NCI-H460 (cell line): ENCODE measurements at regions not wholly inside any gene's neighbourhood (a gene's known extent, or its start where the extent isn't known, plus 50 kb on each side); places are given as distances from the start of the nearest gene placed in this dataset.
A peak's percentile ranks its signal among the peaks of the same experiment; 100 is the strongest.
"Not testable (repeated sequence)": the region's sequence is repeated elsewhere in the genome, so short reads cannot be mapped to it uniquely, and the experiment has no call there.

Experiments
- DNase-seq: peaks from one replicate; pipeline ENCODE4 v3.0.0-alpha.2; 2016; ENCODE audit warnings: low read depth; ENCODE audit errors: extremely low read depth

GRCh38 chr7:91355695-91356435 is 91.6 kb downstream of the FZD1 start:
- DNase-seq, result no peak

DNA sequence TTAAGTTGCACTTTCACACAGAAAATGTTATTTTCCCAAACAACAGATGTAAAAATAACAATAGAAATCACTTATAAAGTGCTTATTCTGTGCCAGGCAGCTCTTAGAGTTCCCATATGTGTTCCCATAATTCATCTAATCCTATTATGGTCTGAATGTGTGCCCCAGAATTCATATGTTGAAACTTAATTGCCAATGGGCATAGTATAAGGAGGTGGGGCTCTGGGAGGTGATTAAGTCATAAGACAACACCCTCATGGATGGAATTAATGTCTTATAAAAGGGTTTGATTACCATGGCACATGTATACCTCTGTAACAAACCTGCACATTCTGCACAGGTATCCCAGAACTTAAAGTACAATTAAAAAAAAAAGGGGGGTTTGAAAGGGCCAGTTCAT is 92.7 kb downstream of the FZD1 start:
- no peak for DNase-seq

DNA sequence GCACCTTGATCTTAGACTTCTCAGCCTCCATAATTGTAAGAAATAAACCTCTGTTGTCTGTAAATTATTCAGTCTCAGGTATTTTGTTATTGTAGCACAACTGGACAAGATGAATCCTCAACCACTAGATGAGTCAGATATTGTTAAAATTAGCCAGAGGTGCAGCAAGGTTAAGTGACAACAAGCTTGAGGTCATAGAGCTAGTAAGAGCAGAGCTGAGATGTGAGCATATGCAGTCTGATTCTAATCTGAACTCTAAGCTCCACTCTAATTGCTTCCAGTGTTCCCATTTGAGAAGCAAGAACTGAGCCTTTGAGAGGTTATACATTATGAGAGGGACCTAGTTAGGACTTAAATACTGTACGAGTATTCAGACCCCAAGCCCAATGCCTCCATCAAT is 93.1 kb downstream of the FZD1 start:
- no peak for DNase-seq

- no peak for DNase-seq
These were observed 93.7 kb downstream of the FZD1 start for GRCh38 chr7:91357901-91358300.

DNA sequence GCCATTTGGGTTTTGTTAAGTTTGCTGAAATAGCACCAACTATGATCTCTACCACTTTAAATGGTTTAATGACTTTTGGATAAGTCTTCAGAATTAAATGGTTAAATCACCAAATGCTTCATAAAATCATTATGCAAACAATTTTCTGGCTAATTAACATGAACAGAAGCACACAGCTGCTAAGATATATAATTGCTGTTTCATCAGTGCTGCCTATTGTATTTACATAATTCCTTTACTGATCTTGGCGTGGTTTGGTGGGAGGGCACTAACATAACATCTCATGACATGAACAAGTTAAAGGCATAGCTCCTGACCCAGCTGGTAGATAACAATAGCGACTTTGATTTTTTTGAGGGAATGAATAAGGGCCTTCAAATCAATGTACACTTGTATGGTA is 94.1 kb downstream of the FZD1 start:
- no peak for DNase-seq

DNA sequence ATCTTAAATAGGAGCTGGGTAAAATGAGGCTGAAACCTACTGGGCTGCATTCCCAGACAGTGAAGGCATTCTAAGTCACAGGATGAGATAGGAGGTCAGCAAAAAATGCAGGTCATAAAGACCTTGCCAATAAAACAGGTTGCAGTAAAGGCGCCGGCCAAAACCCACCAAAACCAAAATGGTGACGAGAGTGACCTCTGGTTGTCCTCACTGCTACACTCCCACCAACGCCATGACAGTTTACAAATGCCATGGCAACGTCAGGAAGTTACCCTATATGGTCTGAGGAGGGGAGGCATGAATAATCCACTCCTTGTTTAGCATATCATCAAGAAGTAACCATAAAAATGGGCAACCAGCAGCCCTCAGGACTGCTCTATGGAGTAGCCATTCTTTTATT is 100.9 kb downstream of the FZD1 start:
- DNase-seq, result not testable (repeated sequence)

GRCh38 chr7:91366091-91366490 is 101.9 kb downstream of the FZD1 start:
- no peak for DNase-seq

DNA sequence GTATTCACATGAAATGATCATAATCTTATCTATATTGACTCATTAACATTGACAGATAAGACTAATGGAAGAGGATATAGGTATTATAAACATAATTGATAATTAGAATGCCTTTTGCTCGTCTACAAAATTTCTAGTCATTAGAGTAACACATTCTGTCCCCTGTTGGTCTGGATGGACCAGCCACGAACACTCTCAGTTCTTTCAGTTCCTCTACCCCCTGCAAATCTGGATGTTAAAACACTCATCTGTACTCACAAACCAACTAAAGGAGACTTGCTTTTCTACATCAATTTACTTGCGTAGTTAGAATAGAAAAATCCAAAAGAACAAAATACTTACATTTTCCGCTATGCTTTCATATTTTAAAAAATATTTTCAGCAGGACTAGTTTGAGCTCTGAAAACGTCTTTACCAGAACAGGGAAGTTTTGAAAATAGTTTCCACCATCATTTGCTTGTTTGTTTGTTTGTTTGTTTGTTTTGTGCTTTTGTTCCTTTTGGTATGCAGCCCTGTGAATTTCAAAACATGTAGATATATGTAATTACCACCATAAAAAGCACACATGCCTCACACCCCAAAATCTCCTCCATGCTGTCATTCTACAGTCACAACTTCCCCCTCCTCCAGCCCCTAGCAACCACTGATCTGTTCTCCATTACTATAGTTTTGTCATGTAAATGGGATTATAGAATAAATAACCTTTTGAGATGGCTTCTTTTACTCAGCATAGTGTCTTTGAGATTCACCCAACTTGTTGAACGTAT is 103.8 kb downstream of the FZD1 start:
- no peak for DNase-seq

- no peak for DNase-seq
These were observed 108.1 kb downstream of the FZD1 start for GRCh38 chr7:91372323-91372722.

DNA sequence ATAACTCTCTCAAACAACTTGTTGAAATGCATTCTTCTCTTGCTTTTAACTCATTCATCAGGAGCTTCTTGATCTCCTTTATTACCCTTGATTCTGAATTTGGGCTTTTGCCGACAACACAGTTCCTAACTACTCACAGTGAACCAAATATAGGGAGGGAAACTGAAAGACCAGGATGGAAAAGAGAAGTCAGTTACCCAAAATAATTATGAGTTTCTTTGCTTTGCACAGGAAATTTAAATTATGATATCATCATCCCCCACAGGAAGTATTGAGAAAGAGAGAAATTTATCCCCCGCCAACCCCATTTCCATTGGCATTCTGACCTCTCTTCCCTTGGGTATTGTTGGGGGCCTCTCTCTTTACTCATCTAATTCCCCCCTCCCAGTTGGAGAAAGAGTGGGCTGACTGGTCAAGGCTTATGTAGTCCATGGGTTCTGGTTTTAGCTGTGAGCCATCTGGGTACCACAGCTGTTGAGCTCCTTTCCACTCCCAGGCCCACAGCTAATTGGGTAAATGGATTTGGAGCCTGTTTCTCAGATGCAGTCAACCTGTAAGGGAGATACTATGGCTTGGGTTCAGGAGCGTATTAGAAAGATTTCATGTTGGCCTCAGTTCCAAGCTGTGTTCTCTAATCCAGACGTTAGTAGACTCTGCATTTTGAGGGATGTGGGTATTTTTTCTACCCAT is 109.0 kb downstream of the FZD1 start:
- DNase-seq, result no peak

DNA sequence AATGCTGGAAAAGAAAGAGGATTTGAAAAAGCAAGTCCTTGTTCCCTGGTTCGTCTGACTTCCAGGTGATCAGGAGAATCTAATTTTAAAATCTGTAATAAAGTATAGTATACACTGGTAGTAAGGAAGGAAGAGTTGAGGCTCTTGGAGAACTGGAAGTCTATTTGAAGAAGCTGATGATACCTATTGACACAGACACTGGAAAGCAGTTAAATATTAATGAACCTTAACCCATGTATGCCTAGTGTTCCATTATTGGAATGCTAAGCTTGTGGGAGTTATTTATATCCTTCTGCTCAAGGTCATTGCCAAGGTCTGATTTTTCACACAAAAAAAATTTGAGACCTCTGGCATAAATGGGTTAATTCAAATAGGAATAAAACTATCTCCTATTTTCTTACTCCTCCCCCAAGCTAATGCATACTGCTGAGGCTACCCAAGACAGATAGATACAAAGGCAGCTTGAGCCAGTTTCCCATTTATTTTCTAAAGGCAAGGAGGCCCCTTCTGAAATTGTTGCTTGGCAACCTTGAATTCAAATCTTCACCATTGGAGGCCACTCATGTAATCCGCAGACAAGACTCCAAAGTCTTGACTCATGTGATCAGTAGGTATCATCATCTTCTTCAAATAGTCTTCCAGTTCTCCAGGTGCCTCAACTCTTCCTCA is 110.2 kb downstream of the FZD1 start:
- DNase-seq, result no peak

DNA sequence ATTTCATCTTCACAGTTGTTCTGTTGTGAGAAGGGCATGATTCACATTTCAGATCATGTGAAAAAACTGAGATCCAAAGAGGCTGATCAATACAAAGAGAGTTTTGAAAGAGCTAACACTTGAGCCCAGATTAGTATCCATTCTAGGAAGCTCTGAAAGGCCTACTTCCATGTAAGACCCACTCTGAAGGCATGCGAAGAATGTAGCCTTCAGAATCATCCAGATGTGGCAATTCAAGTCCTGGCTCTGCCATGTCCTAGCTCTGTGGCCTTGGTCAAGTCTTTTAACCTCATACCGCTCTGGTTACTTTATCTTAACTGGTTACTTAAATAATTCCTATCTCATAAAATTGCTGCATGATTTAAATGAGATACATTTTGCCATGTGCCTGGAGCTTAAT is 111.1 kb downstream of the FZD1 start:
- no peak for DNase-seq

DNA sequence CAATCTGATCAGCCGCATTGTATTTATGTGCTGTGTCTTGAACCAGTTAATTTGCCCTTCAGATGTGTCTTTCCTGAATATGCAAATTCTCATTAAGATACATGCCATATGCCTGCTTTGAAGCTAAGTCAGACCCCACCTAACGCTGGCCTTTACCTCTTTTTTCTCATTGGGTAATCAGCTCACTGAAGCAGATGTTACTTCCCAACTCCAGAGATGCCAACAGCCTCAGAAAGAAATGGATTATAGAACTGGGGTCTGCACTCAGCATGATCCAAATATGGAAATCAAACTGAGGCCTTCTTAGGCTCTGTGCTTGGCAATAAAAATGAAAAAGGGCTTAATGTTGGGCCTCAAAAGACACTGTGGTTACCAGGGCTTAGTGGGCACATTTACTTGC is 113.9 kb downstream of the FZD1 start:
- no peak for DNase-seq

GRCh38 chr7:91379236-91379635 is 115.0 kb downstream of the FZD1 start:
- no peak for DNase-seq

DNA sequence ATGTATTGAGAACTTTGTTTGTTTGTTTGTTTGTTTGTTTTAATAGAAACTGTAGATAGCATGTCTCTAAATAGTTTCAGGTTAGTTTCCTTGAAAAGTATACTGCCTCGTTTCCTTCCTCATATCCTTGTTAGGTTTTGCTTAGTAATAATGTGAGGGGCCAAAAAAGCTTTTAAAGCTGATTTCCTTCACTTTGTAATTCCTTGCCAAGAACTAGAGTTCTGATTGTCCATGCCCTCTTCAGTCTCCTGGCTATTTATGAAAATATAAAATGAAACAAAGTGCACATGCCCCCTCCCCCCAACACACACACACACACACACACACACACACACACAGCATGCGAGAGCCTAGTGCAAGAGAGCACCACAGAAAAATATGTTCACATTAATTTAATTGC is 115.8 kb downstream of the FZD1 start:
- no peak for DNase-seq

DNA sequence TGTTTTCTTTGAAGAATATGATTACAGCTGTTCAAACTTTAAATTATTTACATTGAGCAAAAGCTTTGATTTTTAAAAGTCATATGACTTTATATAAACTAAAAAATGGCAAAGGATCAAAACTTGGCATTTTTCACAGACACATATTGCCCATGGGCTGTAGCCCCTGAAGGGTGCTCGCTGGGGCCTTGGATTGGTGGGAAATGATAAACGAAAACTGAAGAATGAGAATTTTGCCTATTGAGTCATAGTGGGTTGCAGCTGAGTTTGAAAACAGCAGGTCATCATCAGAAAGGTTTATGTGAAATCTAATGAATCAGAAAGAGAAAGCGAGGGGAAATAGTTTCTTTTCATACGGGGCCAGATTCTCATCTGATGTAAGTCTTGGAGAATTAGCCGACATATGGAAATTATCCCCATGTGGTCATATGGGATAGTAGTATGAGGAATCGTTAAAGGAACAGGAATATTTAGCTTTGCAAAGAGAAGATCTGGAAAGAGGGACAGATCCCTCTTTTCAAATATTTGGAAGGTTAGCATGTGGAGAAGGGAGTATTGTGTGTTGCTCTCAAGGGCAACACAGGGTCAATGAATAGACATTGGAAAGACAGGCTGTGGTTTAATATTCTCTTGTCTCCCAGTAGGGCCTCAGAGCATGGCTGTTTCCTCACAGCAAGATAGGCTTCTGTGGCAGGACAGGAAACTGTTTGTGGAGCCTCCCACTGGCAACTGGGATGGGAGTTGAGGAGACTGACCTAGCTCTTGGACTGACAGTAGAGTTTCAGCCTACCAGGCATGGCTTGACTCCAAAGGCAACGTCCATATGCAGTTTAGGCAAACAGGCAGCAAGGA is 119.0 kb downstream of the FZD1 start:
- DNase-seq, result no peak

- DNase-seq, result no peak
These were observed 119.7 kb downstream of the FZD1 start for GRCh38 chr7:91383905-91384274.

DNA sequence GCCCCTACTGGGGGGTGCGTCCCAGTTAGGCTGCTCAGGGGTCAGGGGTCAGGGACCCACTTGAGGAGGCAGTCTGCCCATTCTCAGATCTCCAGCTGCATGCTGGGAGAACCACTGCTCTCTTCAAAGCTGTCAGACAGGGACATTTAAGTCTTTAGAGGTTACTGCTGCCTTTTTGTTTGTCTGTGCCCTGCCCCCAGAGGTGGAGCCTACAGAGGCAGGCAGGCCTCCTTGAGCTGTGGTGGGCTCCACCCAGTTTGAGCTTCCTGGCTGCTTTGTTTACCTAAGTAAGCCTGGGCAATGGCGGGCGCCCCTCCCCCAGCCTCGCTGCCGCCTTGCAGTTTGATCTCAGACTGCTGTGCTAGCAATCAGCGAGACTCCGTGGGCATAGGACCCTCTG is 130.5 kb downstream of the FZD1 start:
- not testable (repeated sequence) for DNase-seq

- DNase-seq, result peak; percentile 6
These were observed 131.1 kb downstream of the FZD1 start for GRCh38 chr7:91395313-91395712.

- no peak for DNase-seq
These were observed 132.9 kb downstream of the FZD1 start for GRCh38 chr7:91397096-91397495.
